ENCODE measurements at regions not wholly inside any gene's neighbourhood (a gene's known extent, or its start where the extent isn't known, plus 50 kb on each side); places are given as distances from the start of the nearest gene placed in this dataset.

DNA sequence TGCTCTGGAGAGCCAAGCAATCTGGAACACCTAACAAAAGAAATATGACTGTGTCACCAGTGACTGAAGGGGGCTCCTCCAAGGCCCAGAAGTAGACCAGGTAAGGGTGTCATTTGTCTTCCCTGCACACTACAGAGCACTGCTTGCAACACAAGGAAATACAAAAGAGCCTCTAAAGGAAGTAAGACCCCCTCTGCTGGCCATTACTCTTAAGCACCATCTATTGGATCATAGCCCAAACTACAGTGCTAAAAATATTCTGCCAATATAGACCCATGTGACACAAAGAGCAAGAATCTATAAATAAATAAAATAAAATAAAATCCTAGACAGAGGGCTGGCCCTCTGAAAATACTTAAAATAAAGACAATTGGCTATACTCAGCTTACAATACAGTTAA is 528.7 kb downstream of the TMA16 start:
- no peaks in the 10 kb centered on the region for H3K4me1 Mint-ChIP-seq
- no peaks in the 10 kb centered on the region for H3K36me3 Mint-ChIP-seq
- no peaks in the 10 kb centered on the region for H3K27me3 Mint-ChIP-seq
- DNase-seq (no peak), ATAC-seq (ENCODE audit: low read depth) (no peak)
- POLR2A ChIA-PET, result no interaction called here
- H3K9me3 Mint-ChIP-seq, result peaks cover 1% of the 10 kb centered on the region
- H3K4me3 Mint-ChIP-seq, result no peak overlapping the region
- H3K27ac Mint-ChIP-seq, result no peak overlapping the region

DNA sequence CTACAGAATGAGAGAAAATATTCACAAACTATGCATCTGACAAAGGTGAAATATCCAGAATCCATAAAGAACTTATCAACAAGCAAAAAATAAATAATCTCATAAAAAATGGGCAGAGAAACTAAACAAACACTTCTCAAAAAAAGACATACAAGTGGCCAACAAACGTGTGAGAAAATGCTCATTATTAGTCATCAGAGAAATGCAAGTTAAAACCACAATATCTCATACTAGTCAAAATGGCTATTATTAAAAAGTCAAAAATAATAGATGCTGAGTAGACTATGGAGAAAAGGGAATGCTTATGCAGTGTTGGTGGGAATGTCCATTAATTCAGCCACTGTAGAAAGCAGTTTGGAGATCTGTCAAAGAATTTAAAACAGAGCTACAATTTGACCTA is 533.3 kb downstream of the TMA16 start:
- ATAC-seq (ENCODE audit: low read depth) (no peak), DNase-seq (no peak)
- no peaks in the 10 kb centered on the region for H3K36me3 Mint-ChIP-seq
- no peaks in the 10 kb centered on the region for H3K9me3 Mint-ChIP-seq
- POLR2A ChIA-PET, result no interaction called here
- H3K27ac Mint-ChIP-seq, result no peak overlapping the region
- H3K27me3 Mint-ChIP-seq, result no peaks in the 10 kb centered on the region
- H3K4me3 Mint-ChIP-seq, result no peak overlapping the region
- H3K4me1 Mint-ChIP-seq, result no peaks in the 10 kb centered on the region

DNA sequence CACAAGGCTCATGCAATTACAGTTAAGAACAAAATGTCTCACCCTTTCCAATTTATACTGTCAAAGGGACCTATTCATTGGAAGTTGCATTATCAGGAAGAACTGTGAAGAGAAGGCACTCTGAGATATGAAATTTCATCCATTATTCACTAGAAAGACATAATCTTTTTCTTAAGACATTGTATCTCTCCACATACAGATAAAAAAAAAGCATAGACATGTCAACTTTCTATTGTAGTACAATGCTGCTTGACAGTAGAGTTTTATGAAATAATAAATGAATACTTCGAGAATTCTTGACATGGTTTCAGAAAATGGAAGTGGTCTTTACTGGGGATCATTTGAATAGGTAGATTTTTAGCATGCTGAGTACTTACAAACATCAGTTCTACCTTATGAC is 545.0 kb downstream of the TMA16 start:
- H3K36me3 Mint-ChIP-seq, result no peaks in the 10 kb centered on the region
- no peak overlapping the region for H3K27ac Mint-ChIP-seq

DNA sequence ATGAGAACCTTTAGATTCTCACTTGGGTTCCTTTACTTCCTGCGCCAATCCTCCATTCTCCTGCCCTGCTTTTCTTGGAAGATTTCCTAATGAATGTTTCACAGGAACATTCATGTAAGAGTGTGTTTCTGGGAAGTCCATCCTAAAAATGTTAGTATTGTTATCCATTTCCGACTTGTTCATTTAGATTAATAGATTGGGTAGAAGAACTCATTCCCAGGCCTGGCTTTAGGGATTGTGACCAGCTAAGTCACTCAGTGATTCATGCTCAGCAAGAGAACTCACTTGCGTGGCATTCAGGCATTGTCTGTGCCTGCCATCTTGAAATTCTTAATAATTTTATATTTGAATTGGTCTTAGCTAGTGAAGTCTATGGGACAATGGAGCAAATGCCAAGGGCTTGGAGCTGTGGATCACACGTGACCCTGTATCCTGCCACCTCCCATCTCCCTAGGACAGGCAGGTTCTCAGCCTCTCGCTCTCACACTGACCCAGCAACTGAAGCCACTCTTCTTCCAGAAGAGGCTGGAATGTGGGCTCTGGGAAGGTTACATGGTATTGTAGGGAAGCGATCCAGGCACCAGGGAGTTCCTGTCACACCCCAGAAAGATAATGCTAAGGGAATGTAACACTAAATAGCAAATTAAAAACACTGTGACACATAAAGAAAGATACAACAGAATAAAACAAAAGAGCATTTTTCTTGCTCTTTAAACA is 562.1 kb downstream of the TMA16 start:
- DNase-seq (no peak), ATAC-seq (ENCODE audit: low read depth) (no peak)
- Mint-ChIP-seq H3K9me3 (no peaks in the 10 kb centered on the region), H3K27ac (no peak overlapping the region), H3K36me3 (no peaks in the 10 kb centered on the region), H3K27me3 (no peaks in the 10 kb centered on the region), H3K4me1 (no peaks in the 10 kb centered on the region), H3K4me3 (no peak overlapping the region)
- POLR2A ChIA-PET, result no interaction called here

More for the DNA sequence above, 545.0 kb downstream of the TMA16 start:
- Mint-ChIP-seq H3K4me3 (no peak overlapping the region), H3K9me3 (peaks cover 3% of the 10 kb centered on the region), H3K4me1 (no peaks in the 10 kb centered on the region), H3K27me3 (no peaks in the 10 kb centered on the region)
- POLR2A ChIA-PET, result no interaction called here
- ATAC-seq (ENCODE audit: low read depth) (no peak), DNase-seq (no peak)

DNA sequence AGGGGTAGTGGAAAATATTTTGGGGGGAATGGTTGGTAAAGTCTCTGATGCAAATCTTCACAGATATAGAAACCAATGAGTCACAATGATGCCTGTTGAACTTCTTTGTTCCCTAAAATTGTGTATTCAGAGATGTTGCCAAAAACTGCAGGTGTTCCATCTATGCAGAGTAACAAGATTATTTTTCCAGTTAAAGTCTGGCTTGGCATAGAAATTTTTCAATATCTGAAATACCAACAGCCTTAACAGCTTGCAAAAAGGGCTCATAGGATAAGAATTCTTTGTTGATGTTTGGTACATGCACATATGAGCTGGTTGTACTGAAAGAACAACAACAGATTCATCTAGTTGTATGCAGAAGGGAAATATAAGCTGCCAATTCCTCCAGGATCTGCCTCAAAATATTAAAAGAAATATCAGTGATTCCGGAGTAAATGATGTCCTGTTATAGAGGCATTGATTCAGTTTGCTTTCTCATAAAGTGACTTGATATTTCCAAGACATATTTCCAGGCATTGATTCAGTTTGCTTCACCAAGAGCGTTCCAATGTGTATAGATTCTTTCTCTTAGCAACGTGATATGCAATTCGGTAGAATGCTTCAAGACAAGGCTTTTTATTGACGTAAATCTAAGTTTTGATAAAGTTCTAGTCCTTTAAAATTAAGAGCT is 564.4 kb downstream of the TMA16 start:
- Mint-ChIP-seq H3K4me1 (no peaks in the 10 kb centered on the region), H3K36me3 (no peaks in the 10 kb centered on the region), H3K27ac (no peak overlapping the region), H3K9me3 (peaks cover 2% of the 10 kb centered on the region), H3K27me3 (no peaks in the 10 kb centered on the region), H3K4me3 (no peak overlapping the region)
- no peak for DNase-seq
- ATAC-seq (ENCODE audit: low read depth), result no peak
- POLR2A ChIA-PET, result no interaction called here

DNA sequence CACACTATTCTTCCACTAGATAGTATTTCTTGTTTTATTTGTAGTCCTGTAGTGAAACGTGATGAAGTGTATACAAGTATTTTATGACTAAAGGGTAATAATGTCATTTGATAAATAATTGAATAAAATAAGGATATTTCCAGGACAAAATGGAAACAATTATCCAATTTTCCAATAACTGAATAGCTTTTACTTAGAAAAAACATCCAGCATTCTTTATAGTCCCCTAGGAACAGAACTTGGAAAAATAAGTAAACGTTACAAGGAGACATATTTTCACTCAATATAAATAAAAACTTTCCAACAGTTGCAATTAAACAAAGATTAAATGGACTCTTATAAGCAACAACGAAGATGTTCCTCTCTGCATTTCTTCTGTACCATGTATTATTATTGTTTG is 566.0 kb downstream of the TMA16 start:
- Mint-ChIP-seq H3K9me3 (peaks cover 2% of the 10 kb centered on the region), H3K27ac (no peak overlapping the region), H3K4me3 (no peak overlapping the region), H3K36me3 (no peaks in the 10 kb centered on the region), H3K27me3 (no peaks in the 10 kb centered on the region), H3K4me1 (no peaks in the 10 kb centered on the region)
- ATAC-seq (ENCODE audit: low read depth), result no peak
- POLR2A ChIA-PET, result no interaction called here
- DNase-seq, result no peak

DNA sequence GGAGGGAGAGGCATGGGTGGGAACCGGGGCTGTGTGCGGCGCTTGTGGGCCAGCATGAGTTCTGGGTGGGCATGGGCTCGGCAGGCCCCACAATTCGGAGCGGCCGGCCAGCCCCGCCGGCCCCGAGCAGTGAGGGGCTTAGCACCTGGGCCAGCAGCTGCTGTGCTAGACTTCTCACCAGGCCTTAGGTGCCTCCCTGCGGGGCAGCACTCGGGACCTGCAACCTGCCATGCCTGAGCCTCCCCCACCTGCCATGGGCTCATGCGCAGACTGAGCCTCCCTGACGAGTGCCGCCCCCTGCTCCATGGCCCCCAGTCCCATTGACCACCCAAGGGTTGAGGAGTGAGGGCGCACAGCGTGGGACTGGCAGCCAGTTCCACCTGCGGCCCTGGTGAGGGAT is 573.9 kb downstream of the TMA16 start:
- no peaks in the 10 kb centered on the region for H3K27me3 Mint-ChIP-seq
- no peak for ATAC-seq (ENCODE audit: low read depth)
- H3K27ac Mint-ChIP-seq, result no peak overlapping the region
- DNase-seq, result no peak
- H3K36me3 Mint-ChIP-seq, result no peaks in the 10 kb centered on the region
- H3K4me3 Mint-ChIP-seq, result no peak overlapping the region
- peaks cover 8% of the 10 kb centered on the region for H3K9me3 Mint-ChIP-seq
- no peaks in the 10 kb centered on the region for H3K4me1 Mint-ChIP-seq
- POLR2A ChIA-PET, result no interaction called here

DNA sequence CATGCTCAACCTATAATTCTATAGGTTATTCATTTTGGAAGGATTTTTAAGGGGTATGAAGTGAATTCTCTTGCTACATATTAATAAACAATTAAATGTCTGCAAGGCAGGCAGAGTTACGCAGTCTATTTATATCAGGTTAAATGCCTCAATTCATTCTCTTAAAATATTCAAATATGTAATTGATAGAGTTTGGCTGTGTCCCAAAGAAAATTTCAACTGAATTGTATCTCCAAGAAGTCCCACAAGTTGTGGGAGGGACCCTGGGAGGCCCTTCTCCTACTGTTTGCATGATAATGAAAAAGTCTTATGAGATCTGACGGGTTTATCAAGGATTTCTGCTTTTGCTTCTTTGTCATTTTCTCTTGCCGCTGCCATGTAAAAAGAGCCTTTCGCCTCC is 576.1 kb downstream of the TMA16 start:
- H3K4me3 Mint-ChIP-seq, result no peak overlapping the region
- no peaks in the 10 kb centered on the region for H3K27me3 Mint-ChIP-seq
- ATAC-seq (ENCODE audit: low read depth) (no peak), DNase-seq (no peak)
- no peaks in the 10 kb centered on the region for H3K4me1 Mint-ChIP-seq
- POLR2A ChIA-PET, result no interaction called here
- H3K9me3 Mint-ChIP-seq, result peaks cover 11% of the 10 kb centered on the region
- H3K36me3 Mint-ChIP-seq, result no peaks in the 10 kb centered on the region
- H3K27ac Mint-ChIP-seq, result no peak overlapping the region

DNA sequence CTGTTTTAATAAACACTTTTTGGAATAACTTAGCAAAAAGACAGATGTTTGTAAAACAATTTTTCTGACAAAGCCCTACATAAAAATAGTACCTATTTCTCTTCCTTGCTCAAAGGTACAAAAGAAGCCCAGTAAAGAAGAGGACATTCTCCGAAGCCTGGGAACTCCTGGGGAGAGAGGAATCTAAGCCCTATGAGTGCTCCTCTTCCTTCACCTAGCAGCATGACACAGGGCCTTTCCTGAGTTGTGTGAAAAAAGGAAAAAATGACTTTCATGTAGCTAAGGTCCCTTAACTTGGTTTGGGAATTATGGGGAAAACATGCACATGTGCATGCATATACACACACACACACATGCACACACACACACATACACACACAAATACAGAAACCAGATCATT is 586.9 kb downstream of the TMA16 start:
- ATAC-seq (ENCODE audit: low read depth), result no peak
- POLR2A ChIA-PET, result no interaction called here
- Mint-ChIP-seq H3K27me3 (no peaks in the 10 kb centered on the region), H3K4me3 (no peak overlapping the region), H3K27ac (no peak overlapping the region), H3K4me1 (no peaks in the 10 kb centered on the region), H3K36me3 (no peaks in the 10 kb centered on the region), H3K9me3 (no peaks in the 10 kb centered on the region)
- no peak for DNase-seq

DNA sequence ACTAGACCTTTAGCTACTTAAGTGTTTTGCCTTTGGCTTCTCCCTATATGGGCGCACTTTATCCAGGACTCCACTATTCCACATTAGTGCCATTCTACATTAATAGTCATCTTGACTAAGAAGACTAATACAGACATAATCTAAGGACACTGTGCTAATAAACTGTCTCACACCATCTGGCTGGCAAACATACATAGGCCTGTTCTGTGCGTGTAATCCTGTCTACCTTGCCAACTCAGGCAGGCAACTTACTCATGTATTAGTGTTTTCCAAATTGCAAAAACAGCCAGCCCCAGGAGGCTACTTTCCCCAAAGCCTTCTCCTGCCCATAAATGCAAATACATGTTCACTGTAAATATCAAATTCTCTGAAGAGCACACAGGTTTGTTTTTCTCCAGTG is 587.3 kb downstream of the TMA16 start:
- no peak for DNase-seq
- POLR2A ChIA-PET, result no interaction called here

DNA sequence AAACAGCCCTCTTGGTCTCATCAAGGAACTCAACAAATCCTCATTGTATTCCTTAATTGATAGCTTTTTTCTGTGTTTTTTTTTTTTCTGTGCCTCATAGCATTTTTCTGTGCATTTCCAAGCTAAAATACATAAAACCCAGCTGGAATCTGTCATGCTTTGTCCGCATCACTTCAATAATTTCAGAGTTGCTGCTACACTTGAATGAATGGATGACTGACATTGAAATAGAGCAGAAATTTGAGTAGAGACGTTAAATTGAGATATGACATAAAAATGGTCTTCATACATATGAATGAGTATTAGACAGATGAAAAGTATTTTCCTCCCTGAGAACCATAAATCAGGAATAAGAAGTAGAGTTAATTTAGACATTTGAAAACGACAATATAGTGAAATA is 593.2 kb downstream of the TMA16 start:
- Mint-ChIP-seq H3K27me3 (no peaks in the 10 kb centered on the region), H3K27ac (no peak overlapping the region), H3K9me3 (no peaks in the 10 kb centered on the region), H3K4me1 (no peaks in the 10 kb centered on the region), H3K4me3 (no peak overlapping the region), H3K36me3 (no peaks in the 10 kb centered on the region)
- POLR2A ChIA-PET, result no interaction called here
- no peak for DNase-seq
- no peak for ATAC-seq (ENCODE audit: low read depth)

More for the DNA sequence above, 587.3 kb downstream of the TMA16 start:
- ATAC-seq (ENCODE audit: low read depth), result no peak
- H3K9me3 Mint-ChIP-seq, result no peaks in the 10 kb centered on the region
- no peaks in the 10 kb centered on the region for H3K4me1 Mint-ChIP-seq
- H3K27me3 Mint-ChIP-seq, result no peaks in the 10 kb centered on the region
- H3K27ac Mint-ChIP-seq, result no peak overlapping the region
- no peaks in the 10 kb centered on the region for H3K36me3 Mint-ChIP-seq
- no peak overlapping the region for H3K4me3 Mint-ChIP-seq

DNA sequence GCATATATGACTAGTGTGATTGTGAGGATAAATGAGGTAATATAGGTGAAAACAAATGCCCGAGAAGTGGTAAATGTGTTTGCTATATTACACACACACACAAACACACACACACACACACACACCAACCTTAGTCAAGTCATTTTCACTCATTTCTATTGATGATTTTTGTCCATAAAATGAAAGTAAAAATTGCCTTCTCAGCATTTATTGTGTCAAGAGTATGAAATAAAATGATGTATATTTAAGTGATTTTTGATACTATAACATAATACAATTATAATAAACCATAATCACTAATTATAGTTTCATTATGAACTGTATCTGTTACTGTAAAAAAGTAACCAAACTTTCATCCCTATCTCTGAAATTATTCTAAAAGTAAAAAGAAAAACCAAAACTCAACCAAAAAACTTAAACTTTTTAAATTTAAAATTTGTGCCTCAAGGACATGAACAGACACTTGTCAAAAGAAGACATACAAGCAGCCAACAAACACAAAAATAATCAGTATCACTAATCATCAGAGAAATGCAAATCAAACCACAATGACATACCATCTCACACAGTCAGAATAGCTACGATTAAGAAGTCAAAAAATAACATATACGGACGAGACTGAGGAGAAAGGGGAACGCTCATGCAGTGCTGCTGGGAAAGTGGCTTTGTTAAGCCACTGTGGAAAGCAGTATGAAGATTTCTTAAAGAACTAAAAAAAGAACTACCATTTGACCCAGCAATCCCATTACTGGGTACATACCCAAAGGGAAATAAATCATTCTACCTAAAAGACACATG is 601.0 kb downstream of the TMA16 start:
- no peak overlapping the region for H3K27ac Mint-ChIP-seq
- no peaks in the 10 kb centered on the region for H3K4me1 Mint-ChIP-seq
- H3K27me3 Mint-ChIP-seq, result no peaks in the 10 kb centered on the region
- no peak for DNase-seq
- POLR2A ChIA-PET, result no interaction called here
- ATAC-seq (ENCODE audit: low read depth), result no peak
- H3K4me3 Mint-ChIP-seq, result no peak overlapping the region
- H3K36me3 Mint-ChIP-seq, result no peaks in the 10 kb centered on the region
- H3K9me3 Mint-ChIP-seq, result no peaks in the 10 kb centered on the region

DNA sequence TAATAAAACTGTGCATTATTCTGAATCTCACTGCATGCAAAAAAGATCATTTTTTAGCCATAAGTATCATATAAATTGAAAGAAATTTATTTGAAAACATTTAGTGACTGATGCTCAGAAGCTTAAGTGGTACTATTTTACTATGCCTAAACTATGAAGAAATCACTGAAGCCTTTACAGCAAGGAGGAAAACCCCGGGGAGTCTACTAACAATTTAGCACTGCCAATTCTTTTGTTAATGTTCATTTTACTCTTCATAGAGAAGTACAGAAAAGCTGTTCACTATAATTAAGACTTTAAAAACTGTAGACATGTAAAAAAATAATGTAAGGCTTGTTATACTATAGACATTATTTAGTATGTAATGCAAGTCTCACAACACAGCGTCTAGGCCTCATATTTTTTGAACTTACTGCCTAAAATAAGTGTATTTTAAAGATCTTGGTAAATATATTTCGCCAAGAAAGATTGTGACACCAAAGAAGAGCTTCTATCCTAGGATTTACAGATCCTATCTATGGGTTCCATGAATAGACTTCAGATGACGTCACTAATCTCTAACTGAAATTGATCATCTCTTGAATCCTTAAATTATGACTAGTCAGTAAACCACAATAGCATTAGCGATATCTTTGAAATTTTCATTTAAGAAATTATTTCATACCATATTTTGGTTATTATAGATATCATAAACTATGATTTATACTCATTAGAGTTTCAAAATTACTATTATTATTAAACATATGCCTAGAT is 602.5 kb downstream of the TMA16 start:
- POLR2A ChIA-PET, result no interaction called here
- Mint-ChIP-seq H3K36me3 (no peaks in the 10 kb centered on the region), H3K4me3 (no peak overlapping the region), H3K27ac (no peak overlapping the region), H3K4me1 (no peaks in the 10 kb centered on the region), H3K9me3 (no peaks in the 10 kb centered on the region), H3K27me3 (no peaks in the 10 kb centered on the region)
- no peak for ATAC-seq (ENCODE audit: low read depth)
- no peak for DNase-seq
